Progenitor cell of endocrine pancreas (in vitro differentiated cells): ENCODE measurements at regions not wholly inside any gene's neighbourhood (a gene's known extent, or its start where the extent isn't known, plus 50 kb on each side); places are given as distances from the start of the nearest gene placed in this dataset.

Experiments used
- DNase-seq: peaks from one replicate; pipeline ENCODE4 v3.0.0; 2021; ENCODE audit warnings: low spot score; ENCODE audit not compliant: unreplicated experiment
- H3K27ac Mint-ChIP-seq: 2 replicates; pipeline ENCODE4 v1.8.0; 2021; ENCODE audit warnings: mild to moderate bottlenecking, moderate library complexity, mixed read lengths
- H3K27me3 Mint-ChIP-seq: 2 replicates; pipeline ENCODE4 v1.8.0; 2021; ENCODE audit warnings: mixed read lengths
- H3K36me3 Mint-ChIP-seq: 2 replicates; pipeline ENCODE4 v1.8.0; 2022; ENCODE audit warnings: mixed read lengths; ENCODE audit not compliant: insufficient read depth
- H3K4me1 Mint-ChIP-seq: 2 replicates; pipeline ENCODE4 v1.8.0; 2021; ENCODE audit warnings: low read depth, mixed read lengths
- H3K4me3 Mint-ChIP-seq: 2 replicates; pipeline ENCODE4 v1.8.0; 2021; ENCODE audit warnings: low read depth, mild to moderate bottlenecking, moderate library complexity, mixed read lengths
- H3K9me3 Mint-ChIP-seq: 2 replicates; pipeline ENCODE4 v1.8.0; 2021; ENCODE audit warnings: low read depth, mixed read lengths
- TF ChIP-seq, protein P1 (sequence below): fragments of 200-600 bp; sonication (generic); IDR thresholded peaks from one replicate; pipeline ENCODE4 v1.5.0; 2021; ENCODE audit warnings: antibody characterized with exemption, mild to moderate bottlenecking; ENCODE audit not compliant: unreplicated experiment

DNA sequence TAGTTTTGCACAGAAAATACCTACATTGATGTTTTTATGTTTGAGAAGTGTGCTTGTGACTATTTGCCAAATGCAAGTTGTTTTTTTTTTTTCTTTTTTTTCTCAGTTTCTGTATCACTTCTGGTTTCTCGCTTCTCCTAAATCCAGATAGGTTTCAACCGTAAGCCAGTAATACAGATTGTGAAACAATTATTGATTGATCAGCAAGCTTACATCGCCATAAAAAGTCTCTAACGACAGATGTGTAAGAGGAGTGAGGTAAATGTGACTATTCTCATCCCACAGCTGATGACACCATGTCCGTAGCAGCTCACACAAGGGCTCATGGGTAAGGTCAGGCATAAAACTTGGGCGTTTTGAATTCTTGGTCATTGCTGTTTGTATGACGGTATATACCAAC is 202.8 kb upstream of the AKR1E2 start:
- no peaks in the 10 kb centered on the region for H3K9me3 Mint-ChIP-seq
- no peaks in the 10 kb centered on the region for H3K36me3 Mint-ChIP-seq
- H3K27ac Mint-ChIP-seq = no peak overlapping the region
- H3K27me3 Mint-ChIP-seq = peaks cover 3% of the 10 kb centered on the region
- no peaks in the 10 kb centered on the region for H3K4me1 Mint-ChIP-seq
- no peak overlapping the region for H3K4me3 Mint-ChIP-seq
- TF ChIP-seq, protein P1, sequence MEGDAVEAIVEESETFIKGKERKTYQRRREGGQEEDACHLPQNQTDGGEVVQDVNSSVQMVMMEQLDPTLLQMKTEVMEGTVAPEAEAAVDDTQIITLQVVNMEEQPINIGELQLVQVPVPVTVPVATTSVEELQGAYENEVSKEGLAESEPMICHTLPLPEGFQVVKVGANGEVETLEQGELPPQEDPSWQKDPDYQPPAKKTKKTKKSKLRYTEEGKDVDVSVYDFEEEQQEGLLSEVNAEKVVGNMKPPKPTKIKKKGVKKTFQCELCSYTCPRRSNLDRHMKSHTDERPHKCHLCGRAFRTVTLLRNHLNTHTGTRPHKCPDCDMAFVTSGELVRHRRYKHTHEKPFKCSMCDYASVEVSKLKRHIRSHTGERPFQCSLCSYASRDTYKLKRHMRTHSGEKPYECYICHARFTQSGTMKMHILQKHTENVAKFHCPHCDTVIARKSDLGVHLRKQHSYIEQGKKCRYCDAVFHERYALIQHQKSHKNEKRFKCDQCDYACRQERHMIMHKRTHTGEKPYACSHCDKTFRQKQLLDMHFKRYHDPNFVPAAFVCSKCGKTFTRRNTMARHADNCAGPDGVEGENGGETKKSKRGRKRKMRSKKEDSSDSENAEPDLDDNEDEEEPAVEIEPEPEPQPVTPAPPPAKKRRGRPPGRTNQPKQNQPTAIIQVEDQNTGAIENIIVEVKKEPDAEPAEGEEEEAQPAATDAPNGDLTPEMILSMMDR = no peak
- DNase-seq = no peak

DNA sequence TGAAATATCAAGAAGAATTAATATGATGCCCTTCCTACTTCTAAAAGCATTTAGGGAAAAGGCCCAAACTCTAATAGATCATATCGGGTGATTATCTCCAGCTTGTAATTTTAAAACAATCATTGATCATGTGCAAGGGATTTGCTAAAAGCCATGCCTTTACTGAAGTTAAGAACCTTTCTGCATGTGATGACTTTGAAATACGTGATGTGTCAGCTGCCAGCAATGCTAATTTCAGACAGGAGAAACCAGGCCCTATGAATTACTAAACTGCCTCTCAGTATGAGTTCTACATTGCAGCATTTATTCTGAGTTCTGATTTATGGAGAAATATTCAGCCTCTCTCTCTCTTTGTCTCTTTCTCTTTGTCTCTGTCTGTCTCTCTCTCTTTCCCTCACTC is 203.6 kb upstream of the AKR1E2 start:
- H3K4me1 Mint-ChIP-seq = no peaks in the 10 kb centered on the region
- H3K4me3 Mint-ChIP-seq = no peak overlapping the region
- no peaks in the 10 kb centered on the region for H3K36me3 Mint-ChIP-seq
- DNase-seq = no peak
- TF ChIP-seq, protein P1 = no peak
- peaks cover 3% of the 10 kb centered on the region for H3K27me3 Mint-ChIP-seq
- no peak overlapping the region for H3K27ac Mint-ChIP-seq
- H3K9me3 Mint-ChIP-seq = no peaks in the 10 kb centered on the region

DNA sequence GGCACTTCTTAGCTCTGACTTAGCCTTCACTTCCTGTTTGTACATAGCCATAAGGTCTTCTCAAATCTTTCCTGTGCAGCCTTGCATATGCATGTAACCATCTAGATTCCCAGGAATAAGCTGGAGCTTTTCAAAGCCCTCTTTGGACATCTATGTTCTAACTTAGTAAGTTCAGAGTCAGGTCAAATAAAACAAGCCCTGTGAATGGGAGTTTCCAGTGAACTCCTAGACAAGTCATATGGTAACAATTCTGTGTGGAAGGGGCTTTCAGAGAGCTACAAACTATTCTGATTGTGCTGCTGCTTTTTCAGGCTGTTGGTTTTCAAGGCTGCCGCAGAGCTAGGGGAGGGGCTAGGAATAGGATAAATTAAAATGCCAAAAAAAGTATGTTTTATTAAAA is 208.4 kb upstream of the AKR1E2 start:
- TF ChIP-seq, protein P1 = no peak

DNA sequence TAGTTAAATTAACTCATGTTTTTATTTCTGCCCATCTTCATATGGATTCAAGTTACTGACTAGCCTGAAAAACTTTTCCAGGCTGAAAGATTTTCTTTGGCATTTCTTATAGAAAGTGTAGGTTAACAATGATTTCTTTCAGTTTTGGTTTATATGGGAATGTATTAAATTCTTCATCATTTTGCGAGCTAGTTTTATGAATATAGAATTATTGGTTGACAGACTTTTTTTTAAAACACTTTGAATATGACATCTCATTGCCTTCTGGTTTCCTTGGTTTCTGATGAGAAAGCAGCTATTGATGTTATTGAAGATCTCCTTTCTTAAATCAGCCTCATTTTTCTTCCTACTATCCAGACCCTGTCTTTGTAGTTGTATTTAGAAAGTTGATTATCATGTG is 211.0 kb upstream of the AKR1E2 start:
- TF ChIP-seq, protein P1 = no peak
- DNase-seq = no peak
- H3K27ac Mint-ChIP-seq = no peak overlapping the region
- H3K9me3 Mint-ChIP-seq = peaks cover 6% of the 10 kb centered on the region
- H3K36me3 Mint-ChIP-seq = no peaks in the 10 kb centered on the region
- H3K4me1 Mint-ChIP-seq = no peaks in the 10 kb centered on the region
- H3K4me3 Mint-ChIP-seq = no peak overlapping the region
- H3K27me3 Mint-ChIP-seq = no peaks in the 10 kb centered on the region

More for the DNA sequence above, 208.4 kb upstream of the AKR1E2 start:
- Mint-ChIP-seq H3K27me3 (no peaks in the 10 kb centered on the region), H3K36me3 (no peaks in the 10 kb centered on the region), H3K27ac (no peak overlapping the region), H3K9me3 (peaks cover 6% of the 10 kb centered on the region), H3K4me1 (no peaks in the 10 kb centered on the region), H3K4me3 (no peak overlapping the region)
- DNase-seq = no peak

DNA sequence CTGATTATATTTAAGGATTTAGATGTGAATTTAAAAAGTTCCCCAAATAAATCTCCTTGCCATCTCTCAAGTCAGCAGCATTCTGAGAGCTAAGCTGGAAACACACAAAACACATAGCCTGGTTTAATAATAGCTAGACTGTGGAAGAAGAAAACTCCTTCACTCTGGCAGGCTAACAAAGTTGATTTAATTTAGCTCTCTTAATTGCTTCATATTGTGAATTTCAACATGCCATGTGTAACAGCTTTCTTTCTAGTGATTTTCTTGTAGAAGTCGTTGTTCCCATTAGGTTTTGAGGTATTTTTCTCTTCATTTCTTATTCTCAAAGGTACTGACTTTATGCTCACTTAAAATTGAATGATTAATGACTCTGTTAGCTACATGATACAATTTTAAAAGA is 216.8 kb upstream of the AKR1E2 start:
- H3K9me3 Mint-ChIP-seq = no peaks in the 10 kb centered on the region
- no peaks in the 10 kb centered on the region for H3K27me3 Mint-ChIP-seq
- DNase-seq = no peak
- no peaks in the 10 kb centered on the region for H3K4me1 Mint-ChIP-seq
- H3K27ac Mint-ChIP-seq = no peak overlapping the region
- no peaks in the 10 kb centered on the region for H3K36me3 Mint-ChIP-seq
- no peak overlapping the region for H3K4me3 Mint-ChIP-seq
- TF ChIP-seq, protein P1 = no peak
